HL-60 (cell line): ENCODE measurements at regions not wholly inside any gene's neighbourhood (a gene's known extent, or its start where the extent isn't known, plus 50 kb on each side); places are given as distances from the start of the nearest gene placed in this dataset.

Experiments
- DNase-seq, 2 experiments: peaks; one replicate each; pipeline ENCODE4 v3.0.0-alpha.2; 2010 to 2020; ENCODE audit warnings: low read depth in 1 of 2, low spot score in 1 of 2
- H3K27ac ChIP-seq: fragments of 250-450 bp; sonication (Bioruptor Pico); replicated peaks from 2 replicates; pipeline ENCODE4 v1.5.1; 2020; ENCODE audit warnings: mild to moderate bottlenecking, moderate library complexity
- H3K27me3 ChIP-seq: fragments of 250-450 bp; sonication (Bioruptor Pico); 2 replicates; pipeline ENCODE4 v1.5.1; 2021; ENCODE audit warnings: mild to moderate bottlenecking, moderate library complexity; ENCODE audit not compliant: insufficient read depth, poor library complexity, severe bottlenecking
- H3K4me3 ChIP-seq: replicated peaks from 2 replicates; pipeline ENCODE4 v1.5.1; 2011; ENCODE audit warnings: mild to moderate bottlenecking, control low read depth, low read length; ENCODE audit not compliant: insufficient read depth
- GABPA ChIP-seq: IDR thresholded peaks from 2 replicates; pipeline ENCODE4 v1.6.1; 2012; ENCODE audit warnings: low read depth
- POLR2AphosphoS5 ChIP-seq: IDR thresholded peaks from 2 replicates; pipeline ENCODE4 v1.6.1; 2012; ENCODE audit warnings: low read depth
- REST ChIP-seq: IDR thresholded peaks from 2 replicates; pipeline ENCODE4 v1.6.1; 2012; ENCODE audit warnings: low read depth; ENCODE audit not compliant: insufficient replicate concordance
- SPI1 ChIP-seq: IDR thresholded peaks from 2 replicates; pipeline ENCODE4 v1.6.1; 2012; ENCODE audit warnings: low read depth, mild to moderate bottlenecking, borderline replicate concordance
- TF ChIP-seq, protein P1 (sequence below): IDR thresholded peaks from one replicate; pipeline ENCODE4 v1.5.1; 2011; ENCODE audit warnings: low read length, control low read depth, inconsistent platforms; ENCODE audit not compliant: insufficient read depth

GRCh38 chr13:73608157-73608516 is 526.1 kb downstream of the KLF12 start:
- Histone ChIP-seq H3K27ac (no peak overlapping the region), H3K4me3 (no peak overlapping the region), H3K27me3 (no peaks in the 10 kb centered on the region)
- no peak for DNase-seq
- TF ChIP-seq, protein P1, sequence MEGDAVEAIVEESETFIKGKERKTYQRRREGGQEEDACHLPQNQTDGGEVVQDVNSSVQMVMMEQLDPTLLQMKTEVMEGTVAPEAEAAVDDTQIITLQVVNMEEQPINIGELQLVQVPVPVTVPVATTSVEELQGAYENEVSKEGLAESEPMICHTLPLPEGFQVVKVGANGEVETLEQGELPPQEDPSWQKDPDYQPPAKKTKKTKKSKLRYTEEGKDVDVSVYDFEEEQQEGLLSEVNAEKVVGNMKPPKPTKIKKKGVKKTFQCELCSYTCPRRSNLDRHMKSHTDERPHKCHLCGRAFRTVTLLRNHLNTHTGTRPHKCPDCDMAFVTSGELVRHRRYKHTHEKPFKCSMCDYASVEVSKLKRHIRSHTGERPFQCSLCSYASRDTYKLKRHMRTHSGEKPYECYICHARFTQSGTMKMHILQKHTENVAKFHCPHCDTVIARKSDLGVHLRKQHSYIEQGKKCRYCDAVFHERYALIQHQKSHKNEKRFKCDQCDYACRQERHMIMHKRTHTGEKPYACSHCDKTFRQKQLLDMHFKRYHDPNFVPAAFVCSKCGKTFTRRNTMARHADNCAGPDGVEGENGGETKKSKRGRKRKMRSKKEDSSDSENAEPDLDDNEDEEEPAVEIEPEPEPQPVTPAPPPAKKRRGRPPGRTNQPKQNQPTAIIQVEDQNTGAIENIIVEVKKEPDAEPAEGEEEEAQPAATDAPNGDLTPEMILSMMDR, result no peak
- TF ChIP-seq POLR2AphosphoS5, result no peak
- no peak for TF ChIP-seq GABPA
- TF ChIP-seq SPI1, result no peak
- TF ChIP-seq REST, result no peak

GRCh38 chr13:73607489-73608156 is 526.6 kb downstream of the KLF12 start:
- H3K27ac ChIP-seq, result no peak overlapping the region
- no peak overlapping the region for H3K4me3 ChIP-seq
- no peak for DNase-seq
- H3K27me3 ChIP-seq, result no peaks in the 10 kb centered on the region
- TF ChIP-seq REST, result no peak
- no peak for TF ChIP-seq POLR2AphosphoS5
- TF ChIP-seq GABPA, result no peak
- TF ChIP-seq, protein P1, result no peak
- TF ChIP-seq SPI1, result no peak

DNA sequence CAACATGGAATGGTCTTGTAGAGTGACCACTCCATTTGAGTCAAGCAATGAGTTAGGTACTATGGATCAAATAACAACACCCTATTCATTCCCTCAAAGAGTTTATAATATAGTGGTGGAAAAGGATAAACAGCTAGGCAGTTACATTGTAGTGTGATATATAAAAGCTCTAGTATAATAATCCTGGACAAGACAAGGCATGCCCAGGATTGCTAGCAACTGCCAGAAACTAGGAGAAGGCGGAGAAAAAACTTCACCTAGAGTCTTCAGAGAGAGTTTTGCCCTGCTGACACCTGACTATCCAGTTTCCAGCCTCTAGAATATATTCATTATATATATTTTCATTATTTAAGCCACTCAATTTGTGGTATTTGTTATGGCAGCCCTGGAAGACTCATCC is 530.6 kb downstream of the KLF12 start:
- TF ChIP-seq POLR2AphosphoS5 (no peak), REST (no peak), GABPA (no peak), SPI1 (no peak)
- TF ChIP-seq, protein P1, result no peak
- no peak overlapping the region for H3K27ac ChIP-seq
- H3K27me3 ChIP-seq, result no peaks in the 10 kb centered on the region
- no peak overlapping the region for H3K4me3 ChIP-seq
- DNase-seq, result no peak
